ENCODE measurements at regions not wholly inside any gene's neighbourhood (a gene's known extent, or its start where the extent isn't known, plus 50 kb on each side); places are given as distances from the start of the nearest gene placed in this dataset.

DNA sequence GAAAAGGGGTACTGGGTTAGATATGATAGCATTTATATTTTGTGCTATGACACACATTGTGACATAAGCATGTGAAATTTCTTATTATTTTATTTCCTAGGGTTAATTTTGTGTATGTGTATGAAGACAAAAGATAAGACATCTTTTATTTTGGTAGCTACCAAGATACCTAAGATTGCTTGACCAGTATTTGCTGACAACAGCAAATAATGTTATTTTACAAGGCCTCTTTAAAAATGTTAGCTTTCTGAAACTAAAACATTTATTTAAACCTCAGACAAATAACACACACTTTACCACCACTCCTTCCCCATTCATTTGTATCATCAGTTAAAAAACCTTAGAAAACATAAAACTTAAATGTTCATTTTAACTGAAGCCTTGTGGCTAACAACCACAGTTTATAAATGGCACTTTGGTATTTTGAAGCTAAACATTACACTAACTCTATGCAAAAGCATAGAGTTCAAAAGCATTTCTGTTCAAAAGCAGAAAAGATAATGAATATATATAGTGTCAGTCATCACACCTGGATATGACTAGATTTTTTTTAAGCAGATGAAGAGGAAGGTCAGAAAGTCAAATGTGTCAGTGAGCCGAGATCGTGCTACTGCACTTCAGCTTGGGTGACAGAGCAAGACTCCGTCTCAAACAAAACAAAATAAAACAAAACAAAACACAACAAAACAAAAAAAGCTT, 193.0 kb downstream of the VCY1B start:
- no peaks in the 10 kb centered on the region for H3K9me3 ChIP-seq (ENCODE audit: control extremely low read depth in 1 of 5, control insufficient read depth in 4 of 5, insufficient read depth in 2 of 5, low read depth in 1 of 5, low read length in 4 of 5)
- ChIA-PET CTCF (no interaction called here), POLR2A (no interaction called here)
- WGBS (ENCODE audit: insufficient coverage), result no CpG with 5 or more reads among the region's 3 CpGs
- no peaks in the 10 kb centered on the region for H3K36me3 ChIP-seq (ENCODE audit: control insufficient read depth in 4 of 4, insufficient read depth in 4 of 4, low read length in 3 of 4)
- no peak overlapping the region for H3K27ac ChIP-seq (ENCODE audit: insufficient read depth in 1 of 2, low read depth in 1 of 2, low read length in 2 of 2, poor library complexity in 1 of 2, severe bottlenecking in 2 of 2)
- DNase-seq, result no peak
- H3K4me3 ChIP-seq (ENCODE audit: control insufficient read depth in 1 of 7, extremely low read depth in 1 of 7, insufficient read depth in 4 of 7, low read depth in 2 of 7, low read length in 6 of 7), result no peak overlapping the region
- H3K27me3 ChIP-seq (replicated peaks in 2 of 5; ENCODE audit: control insufficient read depth in 4 of 5, insufficient read depth in 5 of 5, low read length in 4 of 5), result no peaks in the 10 kb centered on the region
- H3K4me1 ChIP-seq (ENCODE audit: control extremely low read depth in 1 of 4, control insufficient read depth in 4 of 4, insufficient read depth in 4 of 4, low read length in 3 of 4), result no peaks in the 10 kb centered on the region

DNA sequence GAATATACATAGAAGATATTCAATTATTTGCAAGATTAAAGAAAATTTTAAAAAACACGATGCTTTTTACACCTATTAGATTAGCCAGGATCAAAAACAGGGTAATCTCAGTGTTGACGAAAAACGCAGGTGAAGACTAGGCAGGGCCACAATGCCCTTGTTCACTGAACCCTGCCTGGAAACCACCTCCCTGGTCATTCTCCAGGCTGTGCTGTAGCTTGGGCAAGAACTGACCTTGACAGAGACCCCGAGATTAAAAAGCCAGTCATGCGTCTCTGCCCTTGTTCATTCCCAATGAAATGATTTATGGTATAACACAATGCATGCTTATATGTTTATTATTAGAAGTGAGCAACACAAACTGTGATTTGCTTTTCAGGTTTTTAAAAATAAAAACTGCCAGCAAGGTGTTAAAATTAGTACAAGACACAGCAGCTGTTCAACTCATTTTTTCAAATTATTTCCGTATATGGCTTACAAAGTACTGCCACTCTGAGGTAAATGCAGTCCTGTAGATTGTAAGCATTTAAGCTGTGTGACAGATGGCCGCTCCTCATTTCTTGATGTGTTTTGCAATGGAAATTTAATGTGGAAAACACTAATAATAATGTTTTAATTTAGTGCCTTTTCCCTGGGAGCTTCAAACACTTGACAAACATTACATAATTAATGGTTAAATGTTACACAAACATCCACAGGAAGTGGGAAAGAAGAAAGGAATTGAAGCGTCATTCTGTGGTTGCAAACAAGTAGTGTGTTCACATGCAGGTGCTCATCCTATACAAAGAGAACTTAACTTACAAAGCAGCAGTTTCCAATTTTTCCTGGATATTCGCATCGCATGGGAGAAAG, 200.2 kb downstream of the VCY1B start:
- Histone ChIP-seq H3K9me3 (ENCODE audit: control extremely low read depth in 1 of 5, control insufficient read depth in 4 of 5, insufficient read depth in 2 of 5, low read depth in 1 of 5, low read length in 4 of 5) (no peaks in the 10 kb centered on the region), H3K36me3 (ENCODE audit: control insufficient read depth in 4 of 4, insufficient read depth in 4 of 4, low read length in 3 of 4) (no peaks in the 10 kb centered on the region), H3K27me3 (replicated peaks in 2 of 5; ENCODE audit: control insufficient read depth in 4 of 5, insufficient read depth in 5 of 5, low read length in 4 of 5) (no peaks in the 10 kb centered on the region), H3K4me3 (ENCODE audit: control insufficient read depth in 1 of 7, extremely low read depth in 1 of 7, insufficient read depth in 4 of 7, low read depth in 2 of 7, low read length in 6 of 7) (no peak overlapping the region), H3K4me1 (ENCODE audit: control extremely low read depth in 1 of 4, control insufficient read depth in 4 of 4, insufficient read depth in 4 of 4, low read length in 3 of 4) (peaks cover 0 to 5% (median 0%) of the 10 kb centered on the region in 4 experiments), H3K27ac (ENCODE audit: insufficient read depth in 1 of 2, low read depth in 1 of 2, low read length in 2 of 2, poor library complexity in 1 of 2, severe bottlenecking in 2 of 2) (no peak overlapping the region)
- POLR2A ChIA-PET, result no interaction called here
- CTCF ChIA-PET, result no interaction called here
- no peak for DNase-seq
- no CpG with 5 or more reads among the region's 10 CpGs for WGBS (ENCODE audit: insufficient coverage)

DNA sequence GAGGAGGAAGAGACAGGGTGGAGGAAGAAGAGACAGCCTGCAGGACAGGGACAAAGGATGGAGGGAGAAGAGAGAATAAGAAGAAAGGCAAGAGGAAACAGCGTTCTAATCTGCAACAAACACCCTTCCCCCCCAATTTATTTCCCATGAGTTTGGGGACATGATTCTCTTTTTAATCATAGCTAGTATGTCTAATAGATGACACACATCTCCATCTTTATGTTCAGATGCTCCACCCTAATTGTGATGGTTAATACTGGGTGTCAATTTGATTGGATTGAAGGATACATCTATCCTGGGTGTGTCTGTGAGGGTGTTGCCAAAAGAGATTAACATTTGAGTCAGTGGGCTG, 200.8 kb downstream of the VCY1B start:
- no peak overlapping the region for H3K27ac ChIP-seq (ENCODE audit: insufficient read depth in 1 of 2, low read depth in 1 of 2, low read length in 2 of 2, poor library complexity in 1 of 2, severe bottlenecking in 2 of 2)

DNA sequence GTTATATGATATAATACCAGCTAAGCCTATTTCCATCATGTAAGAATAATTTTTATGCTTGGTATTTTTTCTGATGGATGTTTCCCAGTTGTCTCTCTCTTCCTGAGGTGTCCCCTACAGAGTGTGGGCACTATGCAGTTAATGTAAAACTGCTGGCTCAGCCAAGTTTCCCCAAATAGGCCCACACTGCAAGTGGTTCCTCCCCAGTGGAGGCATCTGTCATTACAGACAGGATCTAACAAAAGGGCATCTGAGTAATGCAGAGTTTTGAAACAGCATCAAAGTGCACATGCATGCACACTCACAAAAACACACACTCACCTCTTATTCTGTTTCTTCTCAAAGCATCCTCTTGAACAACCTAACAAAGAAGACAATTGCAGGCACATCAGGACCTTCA, 221.0 kb downstream of the VCY1B start:
- Histone ChIP-seq H3K36me3 (ENCODE audit: control insufficient read depth in 4 of 4, insufficient read depth in 4 of 4, low read length in 3 of 4) (no peaks in the 10 kb centered on the region), H3K27me3 (replicated peaks in 2 of 5; ENCODE audit: control insufficient read depth in 4 of 5, insufficient read depth in 5 of 5, low read length in 4 of 5) (no peaks in the 10 kb centered on the region), H3K9me3 (ENCODE audit: control extremely low read depth in 1 of 5, control insufficient read depth in 4 of 5, insufficient read depth in 2 of 5, low read depth in 1 of 5, low read length in 4 of 5) (no peaks in the 10 kb centered on the region), H3K4me3 (ENCODE audit: control insufficient read depth in 1 of 7, extremely low read depth in 1 of 7, insufficient read depth in 4 of 7, low read depth in 2 of 7, low read length in 6 of 7) (no peak overlapping the region), H3K27ac (ENCODE audit: insufficient read depth in 1 of 2, low read depth in 1 of 2, low read length in 2 of 2, poor library complexity in 1 of 2, severe bottlenecking in 2 of 2) (no peak overlapping the region), H3K4me1 (ENCODE audit: control extremely low read depth in 1 of 4, control insufficient read depth in 4 of 4, insufficient read depth in 4 of 4, low read length in 3 of 4) (no peaks in the 10 kb centered on the region)
- ChIA-PET POLR2A (no interaction called here), CTCF (no interaction called here)
- DNase-seq, result no peak

More for the DNA sequence above, 200.8 kb downstream of the VCY1B start:
- ChIA-PET POLR2A (no interaction called here), CTCF (no interaction called here)
- H3K27me3 ChIP-seq (replicated peaks in 2 of 5; ENCODE audit: control insufficient read depth in 4 of 5, insufficient read depth in 5 of 5, low read length in 4 of 5), result no peaks in the 10 kb centered on the region
- no peaks in the 10 kb centered on the region for H3K9me3 ChIP-seq (ENCODE audit: control extremely low read depth in 1 of 5, control insufficient read depth in 4 of 5, insufficient read depth in 2 of 5, low read depth in 1 of 5, low read length in 4 of 5)
- H3K4me3 ChIP-seq (ENCODE audit: control insufficient read depth in 1 of 7, extremely low read depth in 1 of 7, insufficient read depth in 4 of 7, low read depth in 2 of 7, low read length in 6 of 7), result no peak overlapping the region
- DNase-seq, result no peak
- peaks cover 0 to 5% (median 0%) of the 10 kb centered on the region in 4 experiments for H3K4me1 ChIP-seq (ENCODE audit: control extremely low read depth in 1 of 4, control insufficient read depth in 4 of 4, insufficient read depth in 4 of 4, low read length in 3 of 4)
- WGBS (ENCODE audit: insufficient coverage), result no CpG with 5 or more reads among the region's 1 CpG
- no peaks in the 10 kb centered on the region for H3K36me3 ChIP-seq (ENCODE audit: control insufficient read depth in 4 of 4, insufficient read depth in 4 of 4, low read length in 3 of 4)

DNA sequence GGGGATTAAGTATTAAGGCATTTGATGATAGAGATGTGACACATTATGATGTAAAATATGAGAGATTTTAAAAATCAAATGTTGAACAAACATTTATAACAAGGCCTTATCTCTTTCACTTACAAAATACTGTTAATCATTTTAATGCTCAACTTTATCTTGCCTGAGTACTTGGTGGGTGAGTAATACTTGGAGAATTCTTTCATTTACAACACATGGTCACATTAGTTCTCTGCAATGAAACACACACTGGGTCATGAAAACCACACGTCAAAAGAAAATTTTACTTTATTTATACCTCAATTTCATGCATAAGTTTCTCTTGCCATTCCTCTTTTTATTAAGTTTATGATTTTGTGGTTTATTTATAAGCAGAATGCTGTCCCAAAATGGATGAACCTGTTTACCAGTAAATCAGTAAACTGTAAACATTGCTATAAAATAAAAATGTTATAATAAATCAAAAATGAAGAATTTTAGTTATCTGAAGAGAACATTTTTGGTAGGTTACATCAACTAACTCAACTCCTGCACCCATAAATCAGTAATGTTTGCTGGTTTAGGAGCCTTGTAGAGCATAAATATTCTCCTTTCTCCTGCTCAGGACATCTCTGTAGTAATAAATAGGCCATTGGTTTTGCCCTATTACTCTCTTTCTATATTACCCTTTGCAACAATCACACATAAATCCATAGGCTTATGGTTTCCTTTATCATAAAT, 233.5 kb upstream of the NLGN4Y start:
- no peak for DNase-seq
- ChIA-PET POLR2A (no interaction called here), CTCF (no interaction called here)
- no peak overlapping the region for H3K4me3 ChIP-seq (ENCODE audit: control insufficient read depth in 1 of 7, extremely low read depth in 1 of 7, insufficient read depth in 4 of 7, low read depth in 2 of 7, low read length in 6 of 7)
- H3K4me1 ChIP-seq (ENCODE audit: control extremely low read depth in 1 of 4, control insufficient read depth in 4 of 4, insufficient read depth in 4 of 4, low read length in 3 of 4), result no peaks in the 10 kb centered on the region
- no peaks in the 10 kb centered on the region for H3K27me3 ChIP-seq (replicated peaks in 2 of 5; ENCODE audit: control insufficient read depth in 4 of 5, insufficient read depth in 5 of 5, low read length in 4 of 5)
- no peaks in the 10 kb centered on the region for H3K36me3 ChIP-seq (ENCODE audit: control insufficient read depth in 4 of 4, insufficient read depth in 4 of 4, low read length in 3 of 4)
- WGBS (ENCODE audit: insufficient coverage), result no CpG with 5 or more reads among the region's 1 CpG
- H3K9me3 ChIP-seq (ENCODE audit: control extremely low read depth in 1 of 5, control insufficient read depth in 4 of 5, insufficient read depth in 2 of 5, low read depth in 1 of 5, low read length in 4 of 5), result no peaks in the 10 kb centered on the region
- H3K27ac ChIP-seq (ENCODE audit: insufficient read depth in 1 of 2, low read depth in 1 of 2, low read length in 2 of 2, poor library complexity in 1 of 2, severe bottlenecking in 2 of 2), result no peak overlapping the region

DNA sequence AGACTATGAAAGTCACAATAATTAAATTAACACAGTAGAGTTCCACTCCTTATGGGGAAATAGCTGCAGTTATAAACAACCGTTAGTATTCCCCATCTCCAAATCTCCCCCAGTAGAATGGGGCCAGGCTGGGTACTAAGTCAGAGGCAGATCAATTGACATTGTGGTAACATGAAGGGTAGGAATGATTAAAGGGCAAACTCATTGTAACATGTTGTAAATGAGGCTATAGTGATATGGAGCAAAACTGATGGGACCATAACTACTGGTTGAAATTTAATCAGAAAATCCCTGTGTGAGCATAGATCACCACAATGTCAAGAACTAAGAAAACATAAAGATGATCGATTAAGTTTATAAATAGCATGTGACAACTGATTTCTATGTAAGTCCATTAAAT, 231.9 kb upstream of the NLGN4Y start:
- no peak for DNase-seq
- WGBS (ENCODE audit: insufficient coverage), result no CpG with 5 or more reads among the region's 2 CpGs
- CTCF ChIA-PET, result no interaction called here
- no peaks in the 10 kb centered on the region for H3K27me3 ChIP-seq (replicated peaks in 2 of 5; ENCODE audit: control insufficient read depth in 4 of 5, insufficient read depth in 5 of 5, low read length in 4 of 5)
- H3K36me3 ChIP-seq (ENCODE audit: control insufficient read depth in 4 of 4, insufficient read depth in 4 of 4, low read length in 3 of 4), result no peaks in the 10 kb centered on the region
- POLR2A ChIA-PET, result no interaction called here
- H3K4me3 ChIP-seq (ENCODE audit: control insufficient read depth in 1 of 7, extremely low read depth in 1 of 7, insufficient read depth in 4 of 7, low read depth in 2 of 7, low read length in 6 of 7), result no peak overlapping the region
- H3K4me1 ChIP-seq (ENCODE audit: control extremely low read depth in 1 of 4, control insufficient read depth in 4 of 4, insufficient read depth in 4 of 4, low read length in 3 of 4), result no peaks in the 10 kb centered on the region
- H3K9me3 ChIP-seq (ENCODE audit: control extremely low read depth in 1 of 5, control insufficient read depth in 4 of 5, insufficient read depth in 2 of 5, low read depth in 1 of 5, low read length in 4 of 5), result no peaks in the 10 kb centered on the region
- H3K27ac ChIP-seq (ENCODE audit: insufficient read depth in 1 of 2, low read depth in 1 of 2, low read length in 2 of 2, poor library complexity in 1 of 2, severe bottlenecking in 2 of 2), result no peak overlapping the region

DNA sequence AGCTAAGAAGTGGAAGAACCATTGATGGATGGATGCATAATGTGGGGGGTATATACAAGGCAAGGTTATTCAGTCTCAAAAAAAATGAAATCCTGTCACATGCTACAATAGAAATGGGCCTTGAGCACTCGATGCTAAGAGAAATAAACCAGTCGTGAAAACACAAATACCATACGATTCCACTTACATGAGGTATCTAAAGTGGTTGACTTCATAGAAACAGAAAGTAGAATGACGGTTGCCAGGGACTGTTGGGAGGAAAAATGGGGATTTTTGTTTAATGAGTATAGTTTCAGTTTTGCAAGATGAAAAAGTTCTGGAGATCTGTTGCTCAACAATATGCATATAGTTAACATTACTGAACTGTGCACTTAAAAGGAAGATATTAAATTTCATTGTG, 223.6 kb upstream of the NLGN4Y start:
- no peak for DNase-seq
- no peaks in the 10 kb centered on the region for H3K36me3 ChIP-seq (ENCODE audit: control insufficient read depth in 4 of 4, insufficient read depth in 4 of 4, low read length in 3 of 4)
- H3K4me1 ChIP-seq (ENCODE audit: control extremely low read depth in 1 of 4, control insufficient read depth in 4 of 4, insufficient read depth in 4 of 4, low read length in 3 of 4), result no peaks in the 10 kb centered on the region
- WGBS (ENCODE audit: insufficient coverage), result no CpG with 5 or more reads among the region's 4 CpGs
- H3K27me3 ChIP-seq (replicated peaks in 2 of 5; ENCODE audit: control insufficient read depth in 4 of 5, insufficient read depth in 5 of 5, low read length in 4 of 5), result no peaks in the 10 kb centered on the region
- POLR2A ChIA-PET, result no interaction called here
- CTCF ChIA-PET, result no interaction called here
- no peak overlapping the region for H3K27ac ChIP-seq (ENCODE audit: insufficient read depth in 1 of 2, low read depth in 1 of 2, low read length in 2 of 2, poor library complexity in 1 of 2, severe bottlenecking in 2 of 2)
- H3K4me3 ChIP-seq (ENCODE audit: control insufficient read depth in 1 of 7, extremely low read depth in 1 of 7, insufficient read depth in 4 of 7, low read depth in 2 of 7, low read length in 6 of 7), result no peak overlapping the region
- H3K9me3 ChIP-seq (ENCODE audit: control extremely low read depth in 1 of 5, control insufficient read depth in 4 of 5, insufficient read depth in 2 of 5, low read depth in 1 of 5, low read length in 4 of 5), result no peaks in the 10 kb centered on the region
